ENCODE measurements at regions not wholly inside any gene's neighbourhood (a gene's known extent, or its start where the extent isn't known, plus 50 kb on each side); places are given as distances from the start of the nearest gene placed in this dataset.

- no peak for TF ChIP-seq CTCF (IDR thresholded peaks at IDR 0.05; ENCODE audit: extremely low read depth, insufficient read depth, missing control alignments)
- DNase-seq (ENCODE audit: low spot score): no peak
- in situ Hi-C loops (cut with MboI; ENCODE audit: low pct_unique_long_range_greater_than_20kb, low sequenced_read_pairs, unreplicated experiment): no loop called here
These were observed 166.4 kb upstream of the IFNG-AS1 start for GRCh38 chr12:67822826-67823225.

- in situ Hi-C loops (cut with MboI; ENCODE audit: low pct_unique_long_range_greater_than_20kb, low sequenced_read_pairs, unreplicated experiment): no loop called here
- DNase-seq (ENCODE audit: low spot score): no peak
- TF ChIP-seq CTCF (IDR thresholded peaks at IDR 0.05; ENCODE audit: extremely low read depth, insufficient read depth, missing control alignments): no peak
These were observed 163.1 kb upstream of the IFNG-AS1 start for GRCh38 chr12:67826148-67826547.

- in situ Hi-C loops (cut with MboI; ENCODE audit: low pct_unique_long_range_greater_than_20kb, low sequenced_read_pairs, unreplicated experiment): no loop called here
- no peak for DNase-seq (ENCODE audit: low spot score)
- TF ChIP-seq CTCF (IDR thresholded peaks at IDR 0.05; ENCODE audit: extremely low read depth, insufficient read depth, missing control alignments): no peak
These were observed 162.1 kb upstream of the IFNG-AS1 start for GRCh38 chr12:67826946-67827720.

- peak; percentile 25 for DNase-seq (ENCODE audit: low spot score)
- in situ Hi-C loops (cut with MboI; ENCODE audit: low pct_unique_long_range_greater_than_20kb, low sequenced_read_pairs, unreplicated experiment): no loop called here
- no peak for TF ChIP-seq CTCF (IDR thresholded peaks at IDR 0.05; ENCODE audit: extremely low read depth, insufficient read depth, missing control alignments)
These were observed 161.3 kb upstream of the IFNG-AS1 start for GRCh38 chr12:67827820-67828383.

- in situ Hi-C loops (cut with MboI; ENCODE audit: low pct_unique_long_range_greater_than_20kb, low sequenced_read_pairs, unreplicated experiment): no loop called here
These were observed 159.4 kb upstream of the IFNG-AS1 start for GRCh38 chr12:67829896-67830295.

GRCh38 chr12:67832155-67832554 lies 157.1 kb upstream of the IFNG-AS1 start:
- in situ Hi-C loops (cut with MboI; ENCODE audit: low pct_unique_long_range_greater_than_20kb, low sequenced_read_pairs, unreplicated experiment): no loop called here
- TF ChIP-seq CTCF (IDR thresholded peaks at IDR 0.05; ENCODE audit: extremely low read depth, insufficient read depth, missing control alignments): no peak
- DNase-seq (ENCODE audit: low spot score): no peak

More at GRCh38 chr12:67829896-67830295, 159.4 kb upstream of the IFNG-AS1 start:
- TF ChIP-seq CTCF (IDR thresholded peaks at IDR 0.05; ENCODE audit: extremely low read depth, insufficient read depth, missing control alignments): no peak
- no peak for DNase-seq (ENCODE audit: low spot score)
